SK-N-SH treated with all-trans-retinoic acid at 6 μM for 48 hours (cell line): ENCODE measurements at regions not wholly inside any gene's neighbourhood (a gene's known extent, or its start where the extent isn't known, plus 50 kb on each side); places are given as distances from the start of the nearest gene placed in this dataset.

Experiments used
- ATAC-seq: fragments of 200-7000 bp; cut with Tn5 transposase; 3 replicates; pipeline ENCODE4 v1.9.1; 2020; ENCODE audit warnings: mild to moderate bottlenecking, moderate library complexity
- ARNTL ChIP-seq: fragments of 450-650 bp; formaldehyde crosslinking; IDR thresholded peaks from 2 replicates; pipeline ENCODE4 v1.5.0; 2020; ENCODE audit warnings: low read depth, mild to moderate bottlenecking, moderate library complexity, borderline replicate concordance
- BACH2 ChIP-seq: fragments of 250-450 bp; sonication (Bioruptor Pico); IDR thresholded peaks from 2 replicates; pipeline ENCODE4 v1.9.0; 2021; ENCODE audit warnings: mild to moderate bottlenecking, borderline replicate concordance
- CREB5 ChIP-seq: fragments of 250-450 bp; sonication (Bioruptor Pico); IDR thresholded peaks from 2 replicates; pipeline ENCODE4 v1.5.1; 2020; ENCODE audit warnings: low read depth, mild to moderate bottlenecking, moderate library complexity
- CSDC2 ChIP-seq: fragments of 250-450 bp; sonication (Bioruptor Pico); IDR thresholded peaks from 2 replicates; pipeline ENCODE4 v1.5.0; 2020; ENCODE audit warnings: mild to moderate bottlenecking, moderate library complexity
- CSRNP3 ChIP-seq: fragments of 250-450 bp; sonication (Bioruptor Pico); IDR thresholded peaks from 2 replicates; pipeline ENCODE4 v1.5.1; 2021; ENCODE audit warnings: mild to moderate bottlenecking, moderate library complexity
- ESRRG ChIP-seq: fragments of 250-450 bp; sonication (Bioruptor Pico); IDR thresholded peaks from 2 replicates; pipeline ENCODE4 v1.6.1; 2021; ENCODE audit warnings: mild to moderate bottlenecking
- GLIS3 ChIP-seq: fragments of 250-450 bp; sonication (Bioruptor Pico); IDR thresholded peaks from 2 replicates; pipeline ENCODE4 v1.5.0; 2020; ENCODE audit warnings: mild to moderate bottlenecking, moderate library complexity
- ISL1 ChIP-seq: fragments of 250-450 bp; sonication (Bioruptor Pico); IDR thresholded peaks from 2 replicates; pipeline ENCODE4 v2.1.2; 2022; ENCODE audit warnings: mild to moderate bottlenecking, moderate library complexity
- OSR1 ChIP-seq: fragments of 250-450 bp; sonication (Bioruptor Pico); IDR thresholded peaks from 2 replicates; pipeline ENCODE4 v1.8.0; 2022; ENCODE audit warnings: moderate library complexity, mild to moderate bottlenecking, inconsistent platforms
- PATZ1 ChIP-seq: fragments of 250-450 bp; sonication (Bioruptor Pico); IDR thresholded peaks from 2 replicates; pipeline ENCODE4 v1.8.0; 2020; ENCODE audit warnings: mild to moderate bottlenecking, moderate library complexity, borderline replicate concordance
- POU6F1 ChIP-seq: fragments of 250-450 bp; sonication (Bioruptor Pico); IDR thresholded peaks from 2 replicates; pipeline ENCODE4 v1.8.0; 2021; ENCODE audit warnings: low read depth, mild to moderate bottlenecking, moderate library complexity, borderline replicate concordance
- PPARA ChIP-seq: fragments of 250-450 bp; sonication (Bioruptor Pico); IDR thresholded peaks from 2 replicates; pipeline ENCODE4 v1.5.0; 2020; ENCODE audit warnings: mild to moderate bottlenecking, borderline replicate concordance
- RARB ChIP-seq: fragments of 250-450 bp; sonication (Bioruptor Pico); IDR thresholded peaks from 2 replicates; pipeline ENCODE4 v1.8.0; 2021; ENCODE audit warnings: mild to moderate bottlenecking, moderate library complexity
- SNAI2 ChIP-seq: fragments of 250-450 bp; sonication (Bioruptor Pico); IDR thresholded peaks from 2 replicates; pipeline ENCODE4 v1.5.0; 2020; ENCODE audit warnings: mild to moderate bottlenecking, moderate library complexity
- TCF4 ChIP-seq: fragments of 250-450 bp; sonication (Bioruptor Pico); IDR thresholded peaks from 2 replicates; pipeline ENCODE4 v1.8.0; 2021; ENCODE audit warnings: mild to moderate bottlenecking, moderate library complexity, borderline replicate concordance
- TOX ChIP-seq: fragments of 250-450 bp; sonication (Bioruptor Pico); IDR thresholded peaks from 2 replicates; pipeline ENCODE4 v1.8.0; 2021; ENCODE audit warnings: mild to moderate bottlenecking, moderate library complexity, borderline replicate concordance
- TSHZ2 ChIP-seq: fragments of 250-450 bp; sonication (Bioruptor Pico); IDR thresholded peaks from 2 replicates; pipeline ENCODE4 v1.5.0; 2020; ENCODE audit warnings: mild to moderate bottlenecking, moderate library complexity
- ZC3H10 ChIP-seq: fragments of 250-450 bp; sonication (Bioruptor Pico); IDR thresholded peaks from 2 replicates; pipeline ENCODE4 v1.5.1; 2021; ENCODE audit warnings: mild to moderate bottlenecking, moderate library complexity
- ZFP3 ChIP-seq: fragments of 250-450 bp; sonication (Bioruptor Pico); IDR thresholded peaks from 2 replicates; pipeline ENCODE4 v1.5.0; 2020; ENCODE audit warnings: mild to moderate bottlenecking, moderate library complexity
- ZFP30 ChIP-seq: fragments of 450-650 bp; formaldehyde crosslinking; IDR thresholded peaks from 2 replicates; pipeline ENCODE4 v1.5.0; 2022; ENCODE audit warnings: mild to moderate bottlenecking, moderate library complexity
- ZNF70 ChIP-seq: fragments of 450-650 bp; formaldehyde crosslinking; IDR thresholded peaks from 2 replicates; pipeline ENCODE4 v1.5.0; 2020; ENCODE audit warnings: mild to moderate bottlenecking, moderate library complexity
- ZNF8 ChIP-seq: fragments of 450-650 bp; formaldehyde crosslinking; IDR thresholded peaks from 2 replicates; pipeline ENCODE4 v1.5.0; 2020; ENCODE audit warnings: mild to moderate bottlenecking, moderate library complexity

- TF ChIP-seq CSDC2 (CRISPR knock-in tag) (no peak), SNAI2 (CRISPR knock-in tag) (no peak), OSR1 (CRISPR knock-in tag) (no peak), POU6F1 (no peak), CSRNP3 (CRISPR knock-in tag) (no peak), GLIS3 (CRISPR knock-in tag) (no peak), PATZ1 (CRISPR knock-in tag) (no peak), RARB (no peak), ARNTL (CRISPR knock-in tag) (no peak), TCF4 (no peak), ZFP3 (CRISPR knock-in tag) (no peak), ESRRG (no peak), ZC3H10 (CRISPR knock-in tag) (no peak), ZNF8 (CRISPR knock-in tag) (no peak), BACH2 (CRISPR knock-in tag) (no peak), TOX (CRISPR knock-in tag) (no peak), CREB5 (CRISPR knock-in tag) (no peak), TSHZ2 (CRISPR knock-in tag) (no peak), ZFP30 (CRISPR knock-in tag) (no peak), ISL1 (CRISPR knock-in tag) (no peak)
- ATAC-seq = no peak
These were observed 195.8 kb upstream of the ARG1 start for GRCh38 chr6:131377112-131377705.

- no peak for TF ChIP-seq PPARA (CRISPR knock-in tag)
- no peak for TF ChIP-seq ZNF70
- TF ChIP-seq CSDC2 (CRISPR knock-in tag) = no peak
- TF ChIP-seq TOX (CRISPR knock-in tag) = no peak
- TF ChIP-seq TSHZ2 (CRISPR knock-in tag) = no peak
- no peak for TF ChIP-seq CREB5 (CRISPR knock-in tag)
- no peak for ATAC-seq
These were observed 194.2 kb upstream of the ARG1 start for GRCh38 chr6:131378874-131379273.
